GM23338 (cell line): ENCODE measurements at regions not wholly inside any gene's neighbourhood (a gene's known extent, or its start where the extent isn't known, plus 50 kb on each side); places are given as distances from the start of the nearest gene placed in this dataset.

Source experiments
- ATAC-seq: fragments of 200-7000 bp; cut with Tn5 transposase; 3 replicates; pipeline ENCODE4 v1.9.1; 2020
- DNase-seq: peaks from one replicate; pipeline ENCODE4 v3.0.0-alpha.2; 2015; ENCODE audit warnings: low spot score
- H2AFZ ChIP-seq: fragments of 200-600 bp; sonication (generic); 2 replicates; pipeline ENCODE4 v1.8.0; 2016; ENCODE audit warnings: antibody characterized with exemption, mild to moderate bottlenecking, moderate library complexity
- H3F3A ChIP-seq: fragments of 200-600 bp; sonication (generic); replicated peaks from 2 replicates; pipeline ENCODE4 v1.8.0; 2017; ENCODE audit warnings: antibody characterized with exemption, mixed run types, low read depth
- H3K27ac ChIP-seq: fragments of 200-600 bp; sonication (generic); 2 replicates; pipeline ENCODE4 v1.6.1; 2016; ENCODE audit warnings: low read depth
- H3K27me3 ChIP-seq: fragments of 200-600 bp; sonication (generic); 2 replicates; pipeline ENCODE4 v1.8.0; 2016; ENCODE audit warnings: mild to moderate bottlenecking, mixed run types, moderate library complexity; ENCODE audit not compliant: insufficient read depth
- H3K36me3 ChIP-seq: fragments of 200-600 bp; sonication (generic); 2 replicates; pipeline ENCODE4 v1.8.0; 2016; ENCODE audit warnings: mild to moderate bottlenecking; ENCODE audit not compliant: insufficient read depth
- H3K4me1 ChIP-seq: fragments of 200-600 bp; sonication (generic); 2 replicates; pipeline ENCODE4 v1.8.0; 2016; ENCODE audit warnings: mild to moderate bottlenecking, moderate library complexity; ENCODE audit not compliant: insufficient read depth
- H3K4me2 ChIP-seq: fragments of 200-600 bp; sonication (generic); 2 replicates; pipeline ENCODE4 v1.7.1; 2017; ENCODE audit warnings: mixed run types
- H3K4me3 ChIP-seq: fragments of 200-600 bp; sonication (generic); 2 replicates; pipeline ENCODE4 v1.6.1; 2016; ENCODE audit warnings: mixed run types
- H3K79me2 ChIP-seq: fragments of 200-600 bp; sonication (generic); replicated peaks from 2 replicates; pipeline ENCODE4 v1.8.0; 2017; ENCODE audit warnings: mild to moderate bottlenecking; ENCODE audit not compliant: insufficient read depth
- H3K9me2 ChIP-seq: fragments of 200-600 bp; sonication (generic); 2 replicates; pipeline ENCODE4 v1.8.0; 2017; ENCODE audit not compliant: insufficient read depth
- H4K20me1 ChIP-seq: fragments of 200-600 bp; sonication (generic); replicated peaks from 2 replicates; pipeline ENCODE4 v1.8.0; 2017; ENCODE audit warnings: mild to moderate bottlenecking; ENCODE audit not compliant: insufficient read depth
- H3K27ac Mint-ChIP-seq: 2 replicates; pipeline ENCODE4 v1.8.0; 2020; ENCODE audit warnings: inconsistent platforms, mild to moderate bottlenecking, moderate library complexity, mixed read lengths
- H3K27me3 Mint-ChIP-seq: 3 replicates; pipeline ENCODE4 v1.8.0; 2022; ENCODE audit warnings: low read depth, mild to moderate bottlenecking, moderate library complexity, mixed read lengths, inconsistent platforms; ENCODE audit not compliant: insufficient read depth, poor library complexity
- H3K36me3 Mint-ChIP-seq: 3 replicates; pipeline ENCODE4 v1.8.0; 2021; ENCODE audit warnings: low read depth, mild to moderate bottlenecking, inconsistent platforms, moderate library complexity, mixed read lengths
- H3K4me1 Mint-ChIP-seq: 3 replicates; pipeline ENCODE4 v1.8.0; 2020; ENCODE audit warnings: mild to moderate bottlenecking, inconsistent platforms, mixed read lengths
- H3K4me3 Mint-ChIP-seq: 3 replicates; pipeline ENCODE4 v1.8.0; 2021; ENCODE audit warnings: moderate library complexity, mild to moderate bottlenecking, inconsistent platforms, mixed read lengths
- H3K9me3 Mint-ChIP-seq: 3 replicates; pipeline ENCODE4 v1.8.0; 2020; ENCODE audit warnings: moderate library complexity, mild to moderate bottlenecking, inconsistent platforms, mixed read lengths
- CREB1 ChIP-seq: fragments of 250-450 bp; sonication (Bioruptor Pico); IDR thresholded peaks from 2 replicates; pipeline ENCODE4 v1.5.0; 2020; ENCODE audit warnings: low read depth, mild to moderate bottlenecking, moderate library complexity
- EZH2 ChIP-seq: fragments of 200-600 bp; sonication (generic); IDR thresholded peaks from one replicate; pipeline ENCODE4 v1.8.0; 2017; ENCODE audit warnings: antibody characterized with exemption, mild to moderate bottlenecking, low read depth; ENCODE audit not compliant: unreplicated experiment
- EZH2phosphoT487 ChIP-seq: fragments of 200-600 bp; sonication (generic); IDR thresholded peaks from one replicate; pipeline ENCODE4 v1.8.1; 2018; ENCODE audit warnings: antibody characterized with exemption; ENCODE audit not compliant: unreplicated experiment
- REST ChIP-seq: IDR thresholded peaks from one replicate; pipeline ENCODE4 v1.6.1; 2018; ENCODE audit warnings: antibody characterized with exemption; ENCODE audit not compliant: unreplicated experiment
- STAT1 ChIP-seq: IDR thresholded peaks from one replicate; pipeline ENCODE4 v1.6.1; 2016; ENCODE audit warnings: antibody characterized with exemption; ENCODE audit not compliant: unreplicated experiment
- ZNF114 ChIP-seq: fragments of 250-450 bp; sonication (Bioruptor Pico); IDR thresholded peaks from 2 replicates; pipeline ENCODE4 v1.5.0; 2020; ENCODE audit warnings: mild to moderate bottlenecking, moderate library complexity
- ZNF331 ChIP-seq: fragments of 250-450 bp; sonication (Bioruptor Pico); IDR thresholded peaks from 2 replicates; pipeline ENCODE4 v1.5.0; 2020; ENCODE audit warnings: low read depth, mild to moderate bottlenecking, moderate library complexity
- ZNF462 ChIP-seq: fragments of 250-450 bp; sonication (Bioruptor Pico); IDR thresholded peaks from 2 replicates; pipeline ENCODE4 v1.5.0; 2020; ENCODE audit warnings: mild to moderate bottlenecking, moderate library complexity
- TF ChIP-seq, protein P1 (sequence below): IDR thresholded peaks from 2 replicates; pipeline ENCODE4 v1.6.1; 2016; ENCODE audit warnings: antibody characterized with exemption

DNA sequence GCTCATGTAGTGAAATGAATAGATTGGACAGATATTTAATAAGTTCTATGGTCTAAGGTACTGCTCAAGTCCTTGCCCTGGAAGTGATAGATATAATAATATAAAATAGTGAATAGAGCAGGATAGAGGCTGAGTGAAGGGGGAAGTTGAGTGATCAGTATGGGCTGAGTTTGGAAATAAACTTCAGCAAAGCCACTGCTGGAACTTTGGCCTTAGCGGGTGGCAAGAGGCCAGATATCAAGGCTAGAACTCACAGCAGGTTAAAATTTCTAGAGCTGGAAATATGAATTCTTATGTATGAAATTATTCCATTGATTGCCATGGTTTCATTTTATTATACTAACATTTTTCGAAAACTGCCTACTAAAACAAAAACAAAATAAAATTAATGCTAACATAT, 267.6 kb upstream of the DPH6 start:
- no peaks in the 10 kb centered on the region for H4K20me1 ChIP-seq
- no peak overlapping the region for H3K27ac ChIP-seq
- H3K27me3 Mint-ChIP-seq: no peaks in the 10 kb centered on the region
- ATAC-seq: no peak
- no peaks in the 10 kb centered on the region for H3K79me2 ChIP-seq
- no peak overlapping the region for H3K4me3 ChIP-seq
- no peak overlapping the region for H3K27ac Mint-ChIP-seq
- H3K36me3 Mint-ChIP-seq: no peaks in the 10 kb centered on the region
- TF ChIP-seq ZNF462 (CRISPR knock-in tag) (no peak), EZH2 (no peak), ZNF331 (no peak), STAT1 (no peak), CREB1 (CRISPR knock-in tag) (no peak)
- H3K4me1 Mint-ChIP-seq: no peaks in the 10 kb centered on the region
- no peaks in the 10 kb centered on the region for H3K9me3 Mint-ChIP-seq
- H3F3A ChIP-seq: no peaks in the 10 kb centered on the region
- H3K4me3 Mint-ChIP-seq: no peak overlapping the region
- H3K4me2 ChIP-seq: no peak overlapping the region
- H3K4me1 ChIP-seq: no peaks in the 10 kb centered on the region
- H2AFZ ChIP-seq: no peak overlapping the region
- no peaks in the 10 kb centered on the region for H3K27me3 ChIP-seq
- no peaks in the 10 kb centered on the region for H3K36me3 ChIP-seq
- no peak for DNase-seq
- no peaks in the 10 kb centered on the region for H3K9me2 ChIP-seq

DNA sequence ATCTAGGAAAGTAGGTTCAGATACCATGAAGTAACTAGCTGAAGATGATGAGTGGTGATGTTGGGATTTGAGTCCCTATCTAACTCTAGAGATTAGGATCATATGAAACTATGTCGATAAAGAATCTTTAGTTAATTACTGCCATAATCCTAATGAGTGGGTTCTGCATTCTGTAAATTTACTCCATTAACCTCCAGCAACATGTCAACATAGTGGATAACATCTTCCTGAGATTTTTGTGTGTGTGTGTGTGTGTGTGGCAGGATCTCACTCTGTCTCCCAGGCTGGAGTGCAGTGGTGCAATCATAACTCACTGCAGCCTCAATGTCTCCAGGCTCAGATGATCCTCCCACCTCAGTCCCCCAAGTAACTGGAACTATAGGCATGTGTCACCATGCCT, 272.9 kb upstream of the DPH6 start:
- Histone ChIP-seq H3K79me2 (no peaks in the 10 kb centered on the region), H3K4me2 (no peak overlapping the region), H2AFZ (no peak overlapping the region), H3K4me3 (no peak overlapping the region), H4K20me1 (no peaks in the 10 kb centered on the region), H3K27ac (no peak overlapping the region), H3K9me2 (no peaks in the 10 kb centered on the region), H3K4me1 (no peaks in the 10 kb centered on the region), H3F3A (no peaks in the 10 kb centered on the region), H3K27me3 (no peaks in the 10 kb centered on the region), H3K36me3 (no peaks in the 10 kb centered on the region)
- TF ChIP-seq, protein P1, sequence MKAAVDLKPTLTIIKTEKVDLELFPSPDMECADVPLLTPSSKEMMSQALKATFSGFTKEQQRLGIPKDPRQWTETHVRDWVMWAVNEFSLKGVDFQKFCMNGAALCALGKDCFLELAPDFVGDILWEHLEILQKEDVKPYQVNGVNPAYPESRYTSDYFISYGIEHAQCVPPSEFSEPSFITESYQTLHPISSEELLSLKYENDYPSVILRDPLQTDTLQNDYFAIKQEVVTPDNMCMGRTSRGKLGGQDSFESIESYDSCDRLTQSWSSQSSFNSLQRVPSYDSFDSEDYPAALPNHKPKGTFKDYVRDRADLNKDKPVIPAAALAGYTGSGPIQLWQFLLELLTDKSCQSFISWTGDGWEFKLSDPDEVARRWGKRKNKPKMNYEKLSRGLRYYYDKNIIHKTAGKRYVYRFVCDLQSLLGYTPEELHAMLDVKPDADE: no peak
- TF ChIP-seq ZNF114 (CRISPR knock-in tag) (no peak), CREB1 (CRISPR knock-in tag) (no peak), EZH2phosphoT487 (no peak), REST (no peak)
- H3K27me3 Mint-ChIP-seq: no peaks in the 10 kb centered on the region
- H3K9me3 Mint-ChIP-seq: no peaks in the 10 kb centered on the region
- no peak overlapping the region for H3K27ac Mint-ChIP-seq
- no peaks in the 10 kb centered on the region for H3K4me1 Mint-ChIP-seq
- no peaks in the 10 kb centered on the region for H3K36me3 Mint-ChIP-seq
- no peak overlapping the region for H3K4me3 Mint-ChIP-seq
- DNase-seq (no peak), ATAC-seq (no peak)
